IMR-90 (cell line): ENCODE measurements at regions not wholly inside any gene's neighbourhood (a gene's known extent, or its start where the extent isn't known, plus 50 kb on each side); places are given as distances from the start of the nearest gene placed in this dataset.

Experiments
- CTCF ChIP-seq: conservative IDR thresholded peaks from 2 replicates; pipeline ENCODE4 v1.5.1; 2012; ENCODE audit warnings: mild to moderate bottlenecking, low read depth, low read length, improper control_type of control experiment
- FOS ChIP-seq: fragments of 150-350 bp; IDR thresholded peaks from 2 replicates; pipeline ENCODE4 v1.6.1; 2016; ENCODE audit warnings: low read depth, low read length
- MAFK ChIP-seq: IDR thresholded peaks from 2 replicates; pipeline ENCODE4 v1.6.1; 2012; ENCODE audit warnings: low read depth, low read length, improper control_type of control experiment
- MAZ ChIP-seq: IDR thresholded peaks from 2 replicates; pipeline ENCODE4 v1.6.1; 2012; ENCODE audit warnings: low read depth, mild to moderate bottlenecking, low read length, improper control_type of control experiment, moderate library complexity, borderline replicate concordance
- MXI1 ChIP-seq: IDR thresholded peaks from 2 replicates; pipeline ENCODE4 v1.6.1; 2012; ENCODE audit warnings: low read depth, mild to moderate bottlenecking, low read length, moderate library complexity, borderline replicate concordance
- NFE2L2 ChIP-seq: fragments of 150-350 bp; IDR thresholded peaks from 2 replicates; pipeline ENCODE4 v1.6.1; 2016; ENCODE audit warnings: low read depth, mild to moderate bottlenecking, low read length
- POLR2A ChIP-seq: IDR thresholded peaks from 2 replicates; pipeline ENCODE4 v1.6.1; 2012; ENCODE audit warnings: mild to moderate bottlenecking, low read depth, low read length
- RAD21 ChIP-seq: IDR thresholded peaks from 2 replicates; pipeline ENCODE4 v1.6.1; 2012; ENCODE audit warnings: low read length, improper control_type of control experiment
- RFX5 ChIP-seq: IDR thresholded peaks from 2 replicates; pipeline ENCODE4 v1.8.0; 2012; ENCODE audit warnings: low read depth, mild to moderate bottlenecking, low read length, moderate library complexity
- USF2 ChIP-seq: fragments of 150-350 bp; IDR thresholded peaks from 2 replicates; pipeline ENCODE4 v1.6.1; 2017; ENCODE audit warnings: mild to moderate bottlenecking, antibody characterized with exemption, low read length, low read depth

- no peak for TF ChIP-seq CTCF
- no peak for TF ChIP-seq RFX5
- TF ChIP-seq MAFK: no peak
- no peak for TF ChIP-seq USF2
- TF ChIP-seq POLR2A: no peak
- TF ChIP-seq MAZ: no peak
- no peak for TF ChIP-seq MXI1
- no peak for TF ChIP-seq FOS
- TF ChIP-seq RAD21: no peak
- TF ChIP-seq NFE2L2: no peak
Observed at GRCh38 chr4:147325571-147325981, 155.3 kb upstream of the EDNRA start.
